ENCODE measurements at regions not wholly inside any gene's neighbourhood (a gene's known extent, or its start where the extent isn't known, plus 50 kb on each side); places are given as distances from the start of the nearest gene placed in this dataset.
"Not testable (repeated sequence)": the region's sequence is repeated elsewhere in the genome, so short reads cannot be mapped to it uniquely, and the experiment has no call there.

GRCh38 chr2:160747501-160748170, 254.0 kb upstream of the RBMS1 start:
- no peak for TF ChIP-seq CTCF (IDR thresholded peaks at IDR 0.05; ENCODE audit: low read length, missing control alignments)
- H3K4me3 ChIP-seq (replicated peaks; ENCODE audit: low read depth, low read length) = no peak overlapping the region
- peak; percentile 64 for DNase-seq (ENCODE audit: low read depth)

GRCh38 chr2:160751021-160751420, 257.4 kb upstream of the RBMS1 start:
- DNase-seq (ENCODE audit: low read depth) = no peak
- TF ChIP-seq CTCF (IDR thresholded peaks at IDR 0.05; ENCODE audit: low read length, missing control alignments) = no peak
- no peak overlapping the region for H3K4me3 ChIP-seq (replicated peaks; ENCODE audit: low read depth, low read length)

GRCh38 chr2:160752475-160753330, 259.1 kb upstream of the RBMS1 start:
- TF ChIP-seq CTCF (IDR thresholded peaks at IDR 0.05; ENCODE audit: low read length, missing control alignments) = no peak
- DNase-seq (ENCODE audit: low read depth) = peak; percentile 50
- H3K4me3 ChIP-seq (replicated peaks; ENCODE audit: low read depth, low read length) = no peak overlapping the region

GRCh38 chr2:160753331-160753654, 259.7 kb upstream of the RBMS1 start:
- H3K4me3 ChIP-seq (replicated peaks; ENCODE audit: low read depth, low read length) = no peak overlapping the region
- no peak for DNase-seq (ENCODE audit: low read depth)
- TF ChIP-seq CTCF (IDR thresholded peaks at IDR 0.05; ENCODE audit: low read length, missing control alignments) = no peak

GRCh38 chr2:160753960-160754359, 260.4 kb upstream of the RBMS1 start:
- TF ChIP-seq CTCF (IDR thresholded peaks at IDR 0.05; ENCODE audit: low read length, missing control alignments) = no peak
- no peak for DNase-seq (ENCODE audit: low read depth)
- H3K4me3 ChIP-seq (replicated peaks; ENCODE audit: low read depth, low read length) = no peak overlapping the region

GRCh38 chr2:160756481-160756880, 262.9 kb upstream of the RBMS1 start:
- no peak for DNase-seq (ENCODE audit: low read depth)
- TF ChIP-seq CTCF (IDR thresholded peaks at IDR 0.05; ENCODE audit: low read length, missing control alignments) = no peak
- H3K4me3 ChIP-seq (replicated peaks; ENCODE audit: low read depth, low read length) = no peak overlapping the region

GRCh38 chr2:160762493-160763128, 269.0 kb upstream of the RBMS1 start:
- not testable (repeated sequence) for DNase-seq (ENCODE audit: low read depth)

More at GRCh38 chr2:160762493-160763128, 269.0 kb upstream of the RBMS1 start:
- H3K4me3 ChIP-seq (replicated peaks; ENCODE audit: low read depth, low read length) = not testable (repeated sequence)

Data from fibroblast of pulmonary artery (primary cell).